A673 (cell line): ENCODE measurements at regions not wholly inside any gene's neighbourhood (a gene's known extent, or its start where the extent isn't known, plus 50 kb on each side); places are given as distances from the start of the nearest gene placed in this dataset.

Source experiments
- CTCF ChIP-seq: fragments of 300-800, 200-600 bp; sonication (generic); conservative IDR thresholded peaks from 2 replicates; pipeline ENCODE4 v1.5.1; 2017; ENCODE audit warnings: low read depth, mild to moderate bottlenecking, antibody characterized with exemption, low read length, moderate library complexity, mixed read lengths
- EZH2 ChIP-seq: fragments of 200-600 bp; sonication (generic); IDR thresholded peaks from 2 replicates; pipeline ENCODE4 v1.6.1; 2017; ENCODE audit warnings: borderline replicate concordance, low read depth, mild to moderate bottlenecking, mixed read lengths, antibody characterized with exemption, low read length; ENCODE audit not compliant: poor library complexity, severe bottlenecking

- no peak for TF ChIP-seq EZH2
- TF ChIP-seq CTCF, result no peak
These were observed 678.3 kb upstream of the NR3C2 start for GRCh38 chr4:149120331-149121022.
